ENCODE measurements at regions not wholly inside any gene's neighbourhood (a gene's known extent, or its start where the extent isn't known, plus 50 kb on each side); places are given as distances from the start of the nearest gene placed in this dataset.

GRCh38 chr2:17254421-17254820, 263.8 kb downstream of the RAD51AP2 start:
- 48 to 76% methylated on average over 2 of the region's 2 CpGs for WGBS, 2 donors
- H3K4me1 ChIP-seq = no peaks in the 10 kb centered on the region
- H3K27ac ChIP-seq = no peak overlapping the region
- H3K4me3 ChIP-seq = no peak overlapping the region
- H3K27me3 ChIP-seq = no peaks in the 10 kb centered on the region
- TF ChIP-seq POLR2A (IDR thresholded peaks at IDR 0.05) = no peak
- TF ChIP-seq EP300 (IDR thresholded peaks at IDR 0.05) = no peak
- TF ChIP-seq, protein P1, sequence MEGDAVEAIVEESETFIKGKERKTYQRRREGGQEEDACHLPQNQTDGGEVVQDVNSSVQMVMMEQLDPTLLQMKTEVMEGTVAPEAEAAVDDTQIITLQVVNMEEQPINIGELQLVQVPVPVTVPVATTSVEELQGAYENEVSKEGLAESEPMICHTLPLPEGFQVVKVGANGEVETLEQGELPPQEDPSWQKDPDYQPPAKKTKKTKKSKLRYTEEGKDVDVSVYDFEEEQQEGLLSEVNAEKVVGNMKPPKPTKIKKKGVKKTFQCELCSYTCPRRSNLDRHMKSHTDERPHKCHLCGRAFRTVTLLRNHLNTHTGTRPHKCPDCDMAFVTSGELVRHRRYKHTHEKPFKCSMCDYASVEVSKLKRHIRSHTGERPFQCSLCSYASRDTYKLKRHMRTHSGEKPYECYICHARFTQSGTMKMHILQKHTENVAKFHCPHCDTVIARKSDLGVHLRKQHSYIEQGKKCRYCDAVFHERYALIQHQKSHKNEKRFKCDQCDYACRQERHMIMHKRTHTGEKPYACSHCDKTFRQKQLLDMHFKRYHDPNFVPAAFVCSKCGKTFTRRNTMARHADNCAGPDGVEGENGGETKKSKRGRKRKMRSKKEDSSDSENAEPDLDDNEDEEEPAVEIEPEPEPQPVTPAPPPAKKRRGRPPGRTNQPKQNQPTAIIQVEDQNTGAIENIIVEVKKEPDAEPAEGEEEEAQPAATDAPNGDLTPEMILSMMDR (IDR thresholded peaks at IDR 0.05) = no peak
- DNase-seq (ENCODE audit: low spot score in 2 of 2) = no peak
- H3K36me3 ChIP-seq = no peaks in the 10 kb centered on the region
- H3K9me3 ChIP-seq = no peaks in the 10 kb centered on the region

GRCh38 chr2:17252258-17252657, 266.0 kb downstream of the RAD51AP2 start:
- H3K9me3 ChIP-seq = no peaks in the 10 kb centered on the region
- no peaks in the 10 kb centered on the region for H3K36me3 ChIP-seq
- H3K27ac ChIP-seq = no peak overlapping the region
- DNase-seq (ENCODE audit: low spot score in 2 of 2) = no peak
- H3K4me3 ChIP-seq = no peak overlapping the region
- 73% methylated on average over 4 of the region's 4 CpGs for WGBS, 2 donors
- no peaks in the 10 kb centered on the region for H3K27me3 ChIP-seq
- H3K4me1 ChIP-seq = no peaks in the 10 kb centered on the region
- TF ChIP-seq POLR2A (IDR thresholded peaks at IDR 0.05) (no peak), EP300 (IDR thresholded peaks at IDR 0.05) (no peak)
- TF ChIP-seq, protein P1 (IDR thresholded peaks at IDR 0.05) = no peak

DNA sequence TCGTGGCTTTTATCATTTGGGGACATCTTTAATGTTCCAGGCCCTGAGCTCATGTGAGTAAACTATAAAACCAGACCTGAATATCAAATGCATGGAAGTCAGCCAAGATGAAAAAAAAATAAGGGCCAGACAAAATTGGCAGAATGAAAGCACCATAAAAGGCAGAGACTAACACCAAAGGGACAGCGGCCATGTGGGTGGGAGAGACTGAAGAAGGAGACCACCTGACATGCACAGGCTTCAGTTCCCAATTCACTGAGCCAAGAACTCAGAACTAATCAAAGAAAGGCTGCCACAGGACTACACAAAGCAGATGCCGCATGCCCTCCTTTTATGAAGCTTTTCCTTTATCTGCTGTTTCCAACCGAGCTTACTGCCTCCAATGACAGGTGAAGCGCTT, 267.1 kb downstream of the RAD51AP2 start:
- H3K4me1 ChIP-seq = no peaks in the 10 kb centered on the region
- H3K4me3 ChIP-seq = no peak overlapping the region
- no peak for DNase-seq (ENCODE audit: low spot score in 2 of 2)
- TF ChIP-seq POLR2A (IDR thresholded peaks at IDR 0.05) (no peak), EP300 (IDR thresholded peaks at IDR 0.05) (no peak)
- TF ChIP-seq, protein P1 (IDR thresholded peaks at IDR 0.05) = no peak
- no peaks in the 10 kb centered on the region for H3K27me3 ChIP-seq
- H3K27ac ChIP-seq = no peak overlapping the region
- H3K36me3 ChIP-seq = no peaks in the 10 kb centered on the region
- H3K9me3 ChIP-seq = no peaks in the 10 kb centered on the region
- 74 to 80% methylated on average over 5 of the region's 5 CpGs for WGBS, 2 donors

DNA sequence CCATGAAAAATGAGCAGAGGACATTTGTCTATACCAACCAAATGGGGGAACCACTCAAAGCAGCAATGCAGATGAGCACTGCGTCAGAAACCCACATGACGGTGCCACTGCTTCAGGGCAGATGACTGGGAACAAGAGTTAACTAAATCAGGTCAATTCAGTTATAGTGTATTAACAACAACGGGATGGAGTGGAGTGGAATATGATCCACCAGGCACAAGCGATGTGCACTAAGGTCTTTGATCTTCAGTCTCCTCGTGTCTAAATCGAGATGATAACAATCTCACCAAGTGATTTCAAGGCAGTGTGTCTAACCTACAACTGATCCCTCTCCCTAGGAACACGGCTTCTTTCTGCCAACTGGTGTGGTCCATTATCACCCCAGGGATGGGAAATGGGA, 269.0 kb downstream of the RAD51AP2 start:
- Histone ChIP-seq H3K4me3 (no peak overlapping the region), H3K27ac (no peak overlapping the region), H3K36me3 (no peaks in the 10 kb centered on the region), H3K9me3 (no peaks in the 10 kb centered on the region), H3K4me1 (no peaks in the 10 kb centered on the region), H3K27me3 (no peaks in the 10 kb centered on the region)
- TF ChIP-seq EP300 (IDR thresholded peaks at IDR 0.05) (no peak), POLR2A (IDR thresholded peaks at IDR 0.05) (no peak)
- TF ChIP-seq, protein P1 (IDR thresholded peaks at IDR 0.05) = no peak
- 84 to 87% methylated on average over 7 of the region's 7 CpGs for WGBS, 2 donors
- no peak for DNase-seq (ENCODE audit: low spot score in 2 of 2)

DNA sequence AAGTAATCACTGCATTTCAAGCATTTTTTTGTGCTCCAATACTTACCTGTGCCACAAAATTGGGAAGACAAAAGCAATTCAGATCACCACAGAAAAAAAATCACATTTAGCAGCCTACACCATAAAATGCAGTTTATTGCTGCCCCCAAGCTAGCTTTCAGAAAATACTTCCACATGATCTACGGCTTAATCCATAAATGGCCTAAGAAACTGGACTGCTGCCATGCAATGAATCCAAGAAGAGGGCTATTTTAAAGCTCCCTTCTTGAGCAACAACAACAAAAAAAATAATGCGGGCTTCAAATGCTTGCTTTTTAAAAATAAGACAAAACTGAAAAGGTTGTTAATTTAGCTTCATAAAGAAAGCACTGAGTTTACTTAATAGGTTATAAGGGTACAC, 272.3 kb downstream of the RAD51AP2 start:
- WGBS, 2 donors = 19 to 26% methylated on average over 2 of the region's 2 CpGs
- H3K4me1 ChIP-seq = no peaks in the 10 kb centered on the region
- no peaks in the 10 kb centered on the region for H3K27me3 ChIP-seq
- DNase-seq (ENCODE audit: low spot score in 2 of 2) = no peak
- TF ChIP-seq POLR2A (IDR thresholded peaks at IDR 0.05) = no peak
- TF ChIP-seq EP300 (IDR thresholded peaks at IDR 0.05) = no peak
- TF ChIP-seq, protein P1 (IDR thresholded peaks at IDR 0.05) = no peak
- no peak overlapping the region for H3K4me3 ChIP-seq
- H3K27ac ChIP-seq = no peak overlapping the region
- no peaks in the 10 kb centered on the region for H3K36me3 ChIP-seq
- no peaks in the 10 kb centered on the region for H3K9me3 ChIP-seq
